OCI-LY1 (cell line): ENCODE measurements at regions not wholly inside any gene's neighbourhood (a gene's known extent, or its start where the extent isn't known, plus 50 kb on each side); places are given as distances from the start of the nearest gene placed in this dataset.

Experiments used
- CTCF ChIP-seq: fragments of 200-600 bp; sonication (generic), shearing (Covaris generic); IDR thresholded peaks from 2 replicates; pipeline ENCODE4 v1.5.1; 2017; ENCODE audit warnings: mild to moderate bottlenecking, antibody characterized with exemption, low read length, moderate library complexity, mixed read lengths
- EZH2 ChIP-seq: fragments of 200-600 bp; sonication (generic), shearing (Covaris generic); IDR thresholded peaks from 2 replicates; pipeline ENCODE4 v1.8.0; 2017; ENCODE audit warnings: borderline replicate concordance, mixed run types, mild to moderate bottlenecking, antibody characterized with exemption, low read length, moderate library complexity, mixed read lengths

DNA sequence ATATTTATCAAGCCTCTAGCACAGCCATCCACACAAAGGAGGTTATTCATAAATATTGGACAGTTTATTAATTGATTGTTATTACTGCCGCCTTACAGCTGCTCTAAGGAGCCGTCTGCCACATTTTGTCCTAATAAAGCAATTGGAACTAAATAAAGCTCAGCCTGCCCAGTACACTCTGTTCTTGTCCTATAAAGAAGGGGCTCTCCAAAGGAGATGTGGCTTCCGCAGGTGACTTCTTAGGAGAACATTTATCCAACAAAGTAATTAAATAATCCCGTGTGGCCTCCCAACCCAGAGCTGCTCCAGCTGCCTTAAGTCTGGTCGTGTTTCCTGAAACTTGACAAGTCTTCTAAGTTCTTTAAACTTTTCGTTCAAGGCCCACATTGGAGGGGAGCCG, 497.7 kb downstream of the NPHP4 start:
- TF ChIP-seq CTCF (no peak), EZH2 (no peak)
